ENCODE measurements at regions not wholly inside any gene's neighbourhood (a gene's known extent, or its start where the extent isn't known, plus 50 kb on each side); places are given as distances from the start of the nearest gene placed in this dataset.
"Not testable (repeated sequence)": the region's sequence is repeated elsewhere in the genome, so short reads cannot be mapped to it uniquely, and the experiment has no call there.

GRCh38 chr12:74229671-74230070, 308.0 kb upstream of the ATXN7L3B start:
- H3K4me1 ChIP-seq (ENCODE audit: control insufficient read depth, insufficient read depth, low read length), result no peaks in the 10 kb centered on the region
- no peaks in the 10 kb centered on the region for H3K27me3 ChIP-seq (ENCODE audit: control insufficient read depth, insufficient read depth, low read length)
- no peak overlapping the region for H3K9ac ChIP-seq (ENCODE audit: low read length)
- no peaks in the 10 kb centered on the region for H3K9me3 ChIP-seq (ENCODE audit: control insufficient read depth, insufficient read depth, low read depth, low read length)
- no peaks in the 10 kb centered on the region for H3K36me3 ChIP-seq (ENCODE audit: control insufficient read depth, insufficient read depth, low read length)
- no peak overlapping the region for H3K27ac ChIP-seq (ENCODE audit: low read depth, low read length)
- no peak overlapping the region for H3K4me3 ChIP-seq (ENCODE audit: low read depth, low read length)

- no peak overlapping the region for H3K4me3 ChIP-seq (ENCODE audit: low read depth, low read length)
- H3K36me3 ChIP-seq (ENCODE audit: control insufficient read depth, insufficient read depth, low read length), result no peaks in the 10 kb centered on the region
- H3K9ac ChIP-seq (ENCODE audit: low read length), result no peak overlapping the region
- no peaks in the 10 kb centered on the region for H3K9me3 ChIP-seq (ENCODE audit: control insufficient read depth, insufficient read depth, low read depth, low read length)
- H3K4me1 ChIP-seq (ENCODE audit: control insufficient read depth, insufficient read depth, low read length), result no peaks in the 10 kb centered on the region
- H3K27ac ChIP-seq (ENCODE audit: low read depth, low read length), result no peak overlapping the region
- no peaks in the 10 kb centered on the region for H3K27me3 ChIP-seq (ENCODE audit: control insufficient read depth, insufficient read depth, low read length)
Observed at GRCh38 chr12:74235342-74235741, 302.3 kb upstream of the ATXN7L3B start.

- H3K9ac ChIP-seq (ENCODE audit: low read length), result no peak overlapping the region
- no peaks in the 10 kb centered on the region for H3K36me3 ChIP-seq (ENCODE audit: control insufficient read depth, insufficient read depth, low read length)
- no peak overlapping the region for H3K4me3 ChIP-seq (ENCODE audit: low read depth, low read length)
- H3K9me3 ChIP-seq (ENCODE audit: control insufficient read depth, insufficient read depth, low read depth, low read length), result 0 out of 2 replicates have a peak, but pooled peaks cover 5% of the 10 kb centered on the region
- no peaks in the 10 kb centered on the region for H3K27me3 ChIP-seq (ENCODE audit: control insufficient read depth, insufficient read depth, low read length)
- H3K4me1 ChIP-seq (ENCODE audit: control insufficient read depth, insufficient read depth, low read length), result no peaks in the 10 kb centered on the region
- H3K27ac ChIP-seq (ENCODE audit: low read depth, low read length), result no peak overlapping the region
Observed at GRCh38 chr12:74241341-74241740, 296.3 kb upstream of the ATXN7L3B start.

DNA sequence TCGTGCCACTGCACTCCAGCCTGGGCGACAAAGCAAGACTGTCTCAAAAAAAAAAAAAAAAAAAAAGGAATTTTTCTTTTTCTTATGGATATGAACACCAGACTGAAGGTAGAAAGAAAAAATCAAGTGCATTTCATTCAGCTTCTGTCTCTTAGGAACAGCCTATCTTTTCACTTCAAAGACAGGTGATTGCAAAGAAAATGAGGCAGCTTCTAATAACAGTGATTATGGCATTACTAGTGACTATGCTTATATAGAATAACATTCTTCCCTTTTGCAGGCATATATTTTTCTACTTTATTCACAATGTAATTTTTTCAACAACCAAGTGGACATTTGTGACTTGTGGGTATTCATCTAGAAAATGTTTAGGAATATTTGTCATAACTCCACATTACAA, 295.5 kb upstream of the ATXN7L3B start:
- Histone ChIP-seq H3K27me3 (ENCODE audit: control insufficient read depth, insufficient read depth, low read length) (no peaks in the 10 kb centered on the region), H3K27ac (ENCODE audit: low read depth, low read length) (no peak overlapping the region), H3K9me3 (ENCODE audit: control insufficient read depth, insufficient read depth, low read depth, low read length) (0 out of 2 replicates have a peak, but pooled peaks cover 5% of the 10 kb centered on the region), H3K4me3 (ENCODE audit: low read depth, low read length) (no peak overlapping the region), H3K4me1 (ENCODE audit: control insufficient read depth, insufficient read depth, low read length) (no peaks in the 10 kb centered on the region), H3K36me3 (ENCODE audit: control insufficient read depth, insufficient read depth, low read length) (no peaks in the 10 kb centered on the region), H3K9ac (ENCODE audit: low read length) (no peak overlapping the region)

- Histone ChIP-seq H3K9ac (ENCODE audit: low read length) (no peak overlapping the region), H3K27me3 (ENCODE audit: control insufficient read depth, insufficient read depth, low read length) (no peaks in the 10 kb centered on the region), H3K9me3 (ENCODE audit: control insufficient read depth, insufficient read depth, low read depth, low read length) (0 out of 2 replicates have a peak, but pooled peaks cover 5% of the 10 kb centered on the region), H3K27ac (ENCODE audit: low read depth, low read length) (no peak overlapping the region), H3K4me3 (ENCODE audit: low read depth, low read length) (no peak overlapping the region), H3K36me3 (ENCODE audit: control insufficient read depth, insufficient read depth, low read length) (no peaks in the 10 kb centered on the region), H3K4me1 (ENCODE audit: control insufficient read depth, insufficient read depth, low read length) (no peaks in the 10 kb centered on the region)
Observed at GRCh38 chr12:74245458-74245857, 292.2 kb upstream of the ATXN7L3B start.

DNA sequence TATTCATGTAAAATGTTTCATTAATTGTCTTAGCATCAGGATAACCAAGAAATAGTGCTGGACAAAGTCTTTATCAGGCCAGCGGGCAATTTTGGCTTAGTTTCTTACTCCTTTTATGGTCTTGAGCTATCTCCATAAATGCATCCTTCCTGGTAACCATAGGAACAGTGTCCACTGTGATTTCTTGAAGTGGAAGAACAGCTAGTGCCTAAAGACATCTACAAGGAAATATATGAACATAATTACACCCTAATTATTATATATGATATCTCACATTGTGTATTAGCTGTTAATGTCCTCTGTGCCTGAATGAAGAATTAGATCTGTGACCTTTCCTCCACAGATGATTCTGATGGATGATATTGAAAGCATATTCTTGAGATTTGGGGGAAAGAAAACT, 286.7 kb upstream of the ATXN7L3B start:
- H3K27ac ChIP-seq (ENCODE audit: low read depth, low read length), result no peak overlapping the region
- no peaks in the 10 kb centered on the region for H3K4me1 ChIP-seq (ENCODE audit: control insufficient read depth, insufficient read depth, low read length)
- peaks cover 22% of the 10 kb centered on the region; the same call in 1 of the 2 replicates for H3K9me3 ChIP-seq (ENCODE audit: control insufficient read depth, insufficient read depth, low read depth, low read length)
- no peaks in the 10 kb centered on the region for H3K36me3 ChIP-seq (ENCODE audit: control insufficient read depth, insufficient read depth, low read length)
- no peaks in the 10 kb centered on the region for H3K27me3 ChIP-seq (ENCODE audit: control insufficient read depth, insufficient read depth, low read length)
- no peak overlapping the region for H3K9ac ChIP-seq (ENCODE audit: low read length)
- H3K4me3 ChIP-seq (ENCODE audit: low read depth, low read length), result no peak overlapping the region

- not testable (repeated sequence) for H3K4me1 ChIP-seq (ENCODE audit: control insufficient read depth, insufficient read depth, low read length); H3K4me3 ChIP-seq (ENCODE audit: low read depth, low read length); H3K27me3 ChIP-seq (ENCODE audit: control insufficient read depth, insufficient read depth, low read length); H3K36me3 ChIP-seq (ENCODE audit: control insufficient read depth, insufficient read depth, low read length); H3K9ac ChIP-seq (ENCODE audit: low read length); H3K27ac ChIP-seq (ENCODE audit: low read depth, low read length)
- peaks cover 22% of the 10 kb centered on the region; the same call in 1 of the 2 replicates for H3K9me3 ChIP-seq (ENCODE audit: control insufficient read depth, insufficient read depth, low read depth, low read length)
Observed at GRCh38 chr12:74253826-74254225, 283.8 kb upstream of the ATXN7L3B start.

DNA sequence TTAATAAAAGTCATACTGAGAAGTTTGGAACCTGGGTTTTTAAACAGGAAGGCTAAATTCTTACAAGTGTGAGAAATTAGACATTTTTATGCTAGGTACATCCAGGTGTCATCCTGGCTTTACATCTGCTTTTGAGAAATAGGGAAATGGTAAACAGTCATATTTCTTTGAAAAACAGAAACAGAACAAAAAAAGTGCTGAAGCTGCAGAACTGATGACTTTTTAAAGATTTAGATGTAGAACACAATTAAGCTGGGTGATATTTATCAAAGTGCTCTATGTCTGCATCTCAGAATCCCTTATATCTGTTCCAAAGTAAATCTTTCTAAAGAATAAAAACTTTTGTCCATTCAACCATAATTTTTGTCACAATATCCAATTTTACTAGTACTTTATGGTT, 282.9 kb upstream of the ATXN7L3B start:
- no peak overlapping the region for H3K27ac ChIP-seq (ENCODE audit: low read depth, low read length)
- H3K27me3 ChIP-seq (ENCODE audit: control insufficient read depth, insufficient read depth, low read length), result no peaks in the 10 kb centered on the region
- H3K36me3 ChIP-seq (ENCODE audit: control insufficient read depth, insufficient read depth, low read length), result no peaks in the 10 kb centered on the region
- no peak overlapping the region for H3K4me3 ChIP-seq (ENCODE audit: low read depth, low read length)
- H3K9ac ChIP-seq (ENCODE audit: low read length), result no peak overlapping the region
- H3K9me3 ChIP-seq (ENCODE audit: control insufficient read depth, insufficient read depth, low read depth, low read length), result peaks cover 22% of the 10 kb centered on the region; the same call in 1 of the 2 replicates
- no peaks in the 10 kb centered on the region for H3K4me1 ChIP-seq (ENCODE audit: control insufficient read depth, insufficient read depth, low read length)

DNA sequence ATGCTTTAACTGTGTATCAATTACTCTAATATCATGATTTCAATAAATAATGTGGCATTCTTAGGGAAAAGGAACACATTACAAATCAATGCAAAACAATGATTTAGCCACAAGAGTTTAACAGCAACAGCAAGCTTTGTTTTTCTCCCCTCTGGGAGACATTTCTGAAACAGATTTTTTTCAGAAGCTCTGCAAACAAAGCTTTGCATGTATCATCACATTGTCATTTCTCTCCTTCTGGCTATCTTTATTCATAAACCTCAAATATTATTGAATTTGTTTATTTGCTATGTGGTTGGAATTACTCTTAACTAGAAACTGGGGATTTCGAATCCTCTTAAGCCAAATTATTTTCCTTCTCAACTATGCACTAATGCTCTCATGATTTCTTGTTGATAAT, 278.4 kb upstream of the ATXN7L3B start:
- Histone ChIP-seq H3K4me1 (ENCODE audit: control insufficient read depth, insufficient read depth, low read length) (peaks cover 7% of the 10 kb centered on the region), H3K4me3 (ENCODE audit: low read depth, low read length) (no peak overlapping the region), H3K9ac (ENCODE audit: low read length) (no peak overlapping the region), H3K27me3 (ENCODE audit: control insufficient read depth, insufficient read depth, low read length) (no peaks in the 10 kb centered on the region), H3K36me3 (ENCODE audit: control insufficient read depth, insufficient read depth, low read length) (no peaks in the 10 kb centered on the region), H3K27ac (ENCODE audit: low read depth, low read length) (no peak overlapping the region), H3K9me3 (ENCODE audit: control insufficient read depth, insufficient read depth, low read depth, low read length) (peaks cover 5% of the 10 kb centered on the region; the same call in 1 of the 2 replicates)

- no peak overlapping the region for H3K9ac ChIP-seq (ENCODE audit: low read length)
- no peaks in the 10 kb centered on the region for H3K27me3 ChIP-seq (ENCODE audit: control insufficient read depth, insufficient read depth, low read length)
- H3K36me3 ChIP-seq (ENCODE audit: control insufficient read depth, insufficient read depth, low read length), result no peaks in the 10 kb centered on the region
- H3K4me1 ChIP-seq (ENCODE audit: control insufficient read depth, insufficient read depth, low read length), result peaks cover 7% of the 10 kb centered on the region
- H3K9me3 ChIP-seq (ENCODE audit: control insufficient read depth, insufficient read depth, low read depth, low read length), result peaks cover 15% of the 10 kb centered on the region
- no peak overlapping the region for H3K4me3 ChIP-seq (ENCODE audit: low read depth, low read length)
- H3K27ac ChIP-seq (ENCODE audit: low read depth, low read length), result no peak overlapping the region
Observed at GRCh38 chr12:74264692-74265091, 272.9 kb upstream of the ATXN7L3B start.

DNA sequence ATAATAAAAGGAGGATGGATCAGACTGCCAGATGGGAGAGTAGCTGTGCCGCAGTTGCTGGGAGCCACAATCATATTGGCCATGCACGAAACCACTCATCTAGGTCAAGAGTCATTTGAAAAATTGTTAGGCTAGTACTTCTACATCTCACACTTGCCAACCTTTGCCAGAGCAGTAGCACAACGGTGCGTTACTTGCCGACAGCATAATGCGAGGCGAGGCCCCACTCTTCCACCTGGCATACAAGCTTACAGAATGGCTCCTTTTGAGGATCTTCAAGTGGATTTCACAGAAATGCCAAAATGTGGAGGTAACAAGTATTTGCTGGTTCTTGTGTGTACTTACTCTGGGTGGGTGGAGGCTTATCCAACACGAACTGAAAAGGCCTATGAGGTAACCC, 268.3 kb upstream of the ATXN7L3B start:
- H3K4me1 ChIP-seq (ENCODE audit: control insufficient read depth, insufficient read depth, low read length); H3K27me3 ChIP-seq (ENCODE audit: control insufficient read depth, insufficient read depth, low read length): not testable (repeated sequence)

DNA sequence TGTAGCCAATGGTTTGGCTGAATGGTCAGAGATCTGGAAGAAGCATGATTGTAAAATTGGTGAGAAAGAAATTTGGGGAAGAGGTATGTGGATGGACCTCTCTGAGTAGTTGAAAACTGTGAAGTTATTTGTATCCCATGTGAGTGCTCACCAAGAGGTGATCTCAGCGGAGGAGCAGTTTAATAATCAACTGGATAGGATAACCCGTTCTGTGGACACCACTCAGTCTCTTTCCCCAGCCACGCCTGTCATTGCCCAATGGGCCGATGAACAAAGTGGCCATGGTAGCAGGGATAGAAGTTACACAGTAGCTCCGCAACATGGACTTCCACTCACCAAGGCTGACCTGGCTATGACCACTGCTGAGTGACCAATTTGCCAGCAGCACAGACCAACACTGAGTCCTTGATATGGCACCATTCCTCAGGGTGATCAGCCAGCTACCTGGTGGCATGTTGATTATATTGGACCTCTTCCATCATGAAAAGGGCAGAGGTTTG, 257.4 kb upstream of the ATXN7L3B start:
- Histone ChIP-seq H3K36me3 (ENCODE audit: control insufficient read depth, insufficient read depth, low read length) (no peaks in the 10 kb centered on the region), H3K27me3 (ENCODE audit: control insufficient read depth, insufficient read depth, low read length) (no peaks in the 10 kb centered on the region), H3K9ac (ENCODE audit: low read length) (no peak overlapping the region), H3K9me3 (ENCODE audit: control insufficient read depth, insufficient read depth, low read depth, low read length) (peaks cover 17% of the 10 kb centered on the region), H3K4me3 (ENCODE audit: low read depth, low read length) (no peak overlapping the region), H3K4me1 (ENCODE audit: control insufficient read depth, insufficient read depth, low read length) (no peaks in the 10 kb centered on the region), H3K27ac (ENCODE audit: low read depth, low read length) (no peak overlapping the region)

More for the DNA sequence above, 268.3 kb upstream of the ATXN7L3B start:
- H3K4me3 ChIP-seq (ENCODE audit: low read depth, low read length); H3K36me3 ChIP-seq (ENCODE audit: control insufficient read depth, insufficient read depth, low read length); H3K9ac ChIP-seq (ENCODE audit: low read length); H3K27ac ChIP-seq (ENCODE audit: low read depth, low read length): not testable (repeated sequence)
- H3K9me3 ChIP-seq (ENCODE audit: control insufficient read depth, insufficient read depth, low read depth, low read length), result peaks cover 15% of the 10 kb centered on the region

Data from HUES6 (cell line).